Common myeloid progenitor, CD34-positive (primary cell): ENCODE measurements at regions not wholly inside any gene's neighbourhood (a gene's known extent, or its start where the extent isn't known, plus 50 kb on each side); places are given as distances from the start of the nearest gene placed in this dataset.
"Not testable (repeated sequence)": the region's sequence is repeated elsewhere in the genome, so short reads cannot be mapped to it uniquely, and the experiment has no call there.

Experiments
- CTCF ChIA-PET: fragments of 350-600 bp; sonication (Branson Sonifier 250); formaldehyde crosslinking; loops from one replicate; lab custom pipeline; 2021; ENCODE audit warnings: antibody characterized with exemption; lab: Charles Lee
- POLR2A ChIA-PET: fragments of 350-600 bp; sonication (Branson Sonifier 250); formaldehyde crosslinking; loops from one replicate; lab custom pipeline; 2021; ENCODE audit warnings: antibody characterized with exemption; lab: Charles Lee
- DNase-seq, 3 donors: peaks; one replicate each; pipeline versions ENCODE4 v3.0.0 to v3.0.0-alpha.2; 2013
- H3K27ac ChIP-seq, 2 experiments: 1 replicate in 1 of 2; 2 replicates in 1 of 2; pipeline ENCODE4 v1.7.0; 2013; ENCODE audit warnings: inconsistent platforms in 2 of 2, low read length in 2 of 2, mild to moderate bottlenecking in 2 of 2, low read depth in 1 of 2, moderate library complexity in 1 of 2; ENCODE audit not compliant: severe bottlenecking in 2 of 2, insufficient read depth in 1 of 2, poor library complexity in 1 of 2
- H3K27me3 ChIP-seq, 5 experiments: replicated peaks in 2 of 5; 1 replicate in 3 of 5; 2 replicates in 2 of 5; pipeline versions ENCODE4 v1.6.1 to v1.7.0; 2013; ENCODE audit warnings: low read length in 4 of 5, mild to moderate bottlenecking in 2 of 5, moderate library complexity in 2 of 5, inconsistent platforms in 1 of 5; ENCODE audit not compliant: insufficient read depth in 5 of 5, control insufficient read depth in 4 of 5
- H3K36me3 ChIP-seq, 4 experiments: 1 replicate in 2 of 4; 2 replicates in 2 of 4; pipeline versions ENCODE4 v1.6.1 to v1.7.0; 2013; ENCODE audit warnings: low read length in 3 of 4, control low read depth in 1 of 4, mild to moderate bottlenecking in 1 of 4; ENCODE audit not compliant: control insufficient read depth in 4 of 4, insufficient read depth in 4 of 4
- H3K4me1 ChIP-seq, 4 experiments: 1 replicate in 3 of 4; 2 replicates in 1 of 4; pipeline versions ENCODE4 v1.6.1 to v1.7.1; 2013; ENCODE audit warnings: low read length in 3 of 4, mild to moderate bottlenecking in 3 of 4, control low read depth in 1 of 4, inconsistent platforms in 1 of 4, moderate library complexity in 1 of 4; ENCODE audit not compliant: control insufficient read depth in 4 of 4, insufficient read depth in 4 of 4; ENCODE audit errors: control extremely low read depth in 1 of 4
- H3K4me3 ChIP-seq, 7 experiments: 1 replicate in 4 of 7; 2 replicates in 3 of 7; pipeline versions ENCODE4 v1.5.1 to v1.7.0; 2013; ENCODE audit warnings: mild to moderate bottlenecking in 7 of 7, low read length in 6 of 7, moderate library complexity in 6 of 7, inconsistent platforms in 2 of 7, low read depth in 2 of 7, control low read depth in 1 of 7; ENCODE audit not compliant: insufficient read depth in 4 of 7, control insufficient read depth in 1 of 7; ENCODE audit errors: extremely low read depth in 1 of 7
- H3K9me3 ChIP-seq, 5 experiments: 1 replicate in 4 of 5; 2 replicates in 1 of 5; pipeline versions ENCODE4 v1.6.1 to v1.7.1; 2013; ENCODE audit warnings: low read length in 4 of 5, mild to moderate bottlenecking in 2 of 5, inconsistent platforms in 1 of 5, low read depth in 1 of 5, moderate library complexity in 1 of 5; ENCODE audit not compliant: control insufficient read depth in 4 of 5, insufficient read depth in 2 of 5; ENCODE audit errors: control extremely low read depth in 1 of 5
- WGBS: methylation state at CpG from one replicate; pipeline ENCODE4 v1.1.5; 2013; ENCODE audit not compliant: insufficient coverage; 5-methylcytosine and 5-hydroxymethylcytosine counted together

DNA sequence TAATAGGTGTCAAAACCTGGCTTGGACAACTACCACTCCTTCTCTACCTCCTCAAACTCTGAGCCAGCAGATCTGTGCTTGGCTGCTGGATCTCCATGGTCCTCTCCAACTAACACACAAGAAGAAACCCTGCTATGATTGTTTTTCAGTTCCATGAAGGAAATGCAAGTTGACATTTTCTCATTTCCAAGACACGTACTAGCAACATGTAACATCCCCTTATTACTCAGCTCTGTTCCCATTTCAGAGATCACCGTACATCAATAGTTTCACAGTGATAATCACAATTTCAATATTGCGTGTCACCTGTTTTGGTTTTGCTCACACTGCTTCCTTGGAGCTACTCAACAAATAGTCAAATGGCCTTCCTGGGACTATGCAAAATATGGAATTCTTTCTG is 544.6 kb upstream of the DEFB115 start:
- H3K36me3 ChIP-seq, H3K27ac ChIP-seq, H3K4me3 ChIP-seq, H3K27me3 ChIP-seq, CTCF ChIA-PET, H3K4me1 ChIP-seq, DNase-seq, POLR2A ChIA-PET, H3K9me3 ChIP-seq: not testable (repeated sequence)
- WGBS = 87% methylated on average over 2 of the region's 3 CpGs

DNA sequence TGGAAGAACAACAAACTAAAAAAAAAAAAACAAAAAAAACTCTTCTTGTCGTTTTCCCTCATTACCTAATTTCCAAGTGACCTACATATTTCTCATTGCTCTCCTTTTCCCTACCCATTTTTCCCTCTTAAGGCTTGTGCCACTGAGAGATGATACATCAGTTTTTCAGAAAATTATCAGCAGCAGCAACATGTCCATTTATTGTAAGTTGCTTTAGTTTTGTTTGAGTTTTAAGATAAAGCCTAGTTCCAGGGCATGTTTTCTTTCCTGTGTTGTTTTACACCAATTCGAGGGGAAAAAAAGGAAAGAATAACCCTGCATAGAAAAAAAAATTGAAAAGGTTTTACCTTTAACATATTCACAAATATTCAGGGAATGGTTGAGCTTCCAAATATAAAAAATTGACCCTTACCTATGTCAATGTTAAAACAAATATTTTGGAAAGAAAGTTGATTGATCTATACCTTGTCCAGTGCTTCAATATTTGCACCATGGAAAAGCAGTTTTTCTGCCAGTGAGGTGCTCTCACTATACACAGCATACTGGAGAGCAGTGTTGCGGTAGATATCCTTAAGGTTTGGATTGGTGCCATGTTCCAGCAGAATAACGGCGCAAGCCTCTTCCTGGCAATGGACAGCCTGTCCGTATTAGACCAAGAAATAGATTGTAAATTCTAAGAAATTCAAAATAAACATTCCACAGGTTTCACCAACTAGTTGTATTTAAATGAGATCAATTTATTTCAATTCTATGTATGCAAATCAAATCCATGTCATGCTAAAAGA is 537.9 kb upstream of the DEFB115 start:
- H3K4me3 ChIP-seq, H3K27me3 ChIP-seq, CTCF ChIA-PET, H3K9me3 ChIP-seq, H3K4me1 ChIP-seq, H3K36me3 ChIP-seq, DNase-seq, POLR2A ChIA-PET, H3K27ac ChIP-seq: not testable (repeated sequence)
- no CpG with 5 or more reads among the region's 6 CpGs for WGBS

DNA sequence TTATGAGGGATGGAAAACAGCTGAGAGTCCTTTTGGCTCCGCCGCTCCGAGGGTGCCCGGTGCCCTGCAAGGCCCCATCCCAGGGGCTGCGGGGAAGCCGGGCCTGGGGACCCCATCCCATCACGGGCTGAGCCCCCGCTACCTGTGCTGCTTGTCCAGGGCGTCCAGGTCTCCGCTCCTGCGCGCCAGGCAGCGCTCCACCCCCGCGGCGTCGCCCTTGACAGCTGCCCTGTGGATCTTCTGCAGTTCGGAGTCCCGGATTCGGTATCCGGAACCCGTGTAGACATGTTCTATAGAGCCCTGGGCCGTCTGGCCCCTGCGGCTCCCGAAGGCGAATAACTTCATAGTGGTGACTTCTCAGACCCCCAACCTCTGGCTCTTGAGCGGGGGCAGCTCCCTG is 534.0 kb upstream of the DEFB115 start:
- DNase-seq, H3K9me3 ChIP-seq, H3K36me3 ChIP-seq, CTCF ChIA-PET, H3K4me1 ChIP-seq, POLR2A ChIA-PET, H3K27me3 ChIP-seq: not testable (repeated sequence)
- WGBS = 73% methylated on average over 15 of the region's 27 CpGs
- H3K4me3 ChIP-seq = peak overlapping the region in 6 of 7 experiments; percentile 25 to 73 (median 52)
- H3K27ac ChIP-seq = peak overlapping the region in 1 of 2 experiments; percentile 34

DNA sequence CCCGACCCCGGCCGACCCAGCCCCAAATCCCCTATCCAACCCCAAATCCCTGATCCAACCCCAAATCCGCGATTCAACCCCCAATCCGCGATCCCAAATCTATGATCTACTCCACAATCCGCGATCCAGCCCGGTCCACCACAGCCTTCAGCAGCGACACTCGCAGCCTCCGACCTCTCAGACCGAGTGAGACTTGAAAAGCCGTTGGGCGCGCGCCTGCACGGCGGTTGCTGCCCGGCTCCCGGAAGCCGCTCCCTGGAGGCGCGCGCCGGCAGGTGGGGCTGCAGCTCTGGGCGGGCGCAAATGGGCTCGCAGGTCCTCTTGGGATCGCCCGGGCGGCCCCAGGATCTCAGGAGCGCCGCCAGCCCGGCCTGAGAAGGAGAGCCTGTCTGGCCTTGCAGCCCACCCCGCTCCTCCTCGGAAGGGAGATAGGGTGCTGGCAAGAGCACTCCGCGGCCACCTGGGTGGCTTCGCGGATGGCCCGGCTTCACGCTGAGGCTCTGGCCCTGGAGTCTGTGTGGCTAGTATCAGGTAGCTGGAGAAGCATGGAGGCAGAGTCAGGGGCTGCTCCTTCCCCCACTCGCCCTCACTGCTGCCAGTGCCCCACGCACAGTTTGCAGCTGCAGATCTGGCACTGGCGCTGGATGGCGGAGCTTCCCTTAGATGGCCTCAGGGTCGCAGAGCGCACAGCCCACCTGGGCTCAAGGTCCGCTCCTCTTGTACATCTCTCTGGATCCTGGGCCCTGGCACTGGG is 533.4 kb upstream of the DEFB115 start:
- H3K27me3 ChIP-seq, H3K9me3 ChIP-seq, POLR2A ChIA-PET, H3K36me3 ChIP-seq, H3K4me1 ChIP-seq, CTCF ChIA-PET: not testable (repeated sequence)
- peak in 2 of 3 donors; percentile 18 to 64 for DNase-seq
- H3K4me3 ChIP-seq = peak overlapping the region in 6 of 7 experiments; percentile 25 to 73 (median 52)
- WGBS = 65% methylated on average over 46 of the region's 51 CpGs
- H3K27ac ChIP-seq = peak overlapping the region in 1 of 2 experiments; percentile 34

DNA sequence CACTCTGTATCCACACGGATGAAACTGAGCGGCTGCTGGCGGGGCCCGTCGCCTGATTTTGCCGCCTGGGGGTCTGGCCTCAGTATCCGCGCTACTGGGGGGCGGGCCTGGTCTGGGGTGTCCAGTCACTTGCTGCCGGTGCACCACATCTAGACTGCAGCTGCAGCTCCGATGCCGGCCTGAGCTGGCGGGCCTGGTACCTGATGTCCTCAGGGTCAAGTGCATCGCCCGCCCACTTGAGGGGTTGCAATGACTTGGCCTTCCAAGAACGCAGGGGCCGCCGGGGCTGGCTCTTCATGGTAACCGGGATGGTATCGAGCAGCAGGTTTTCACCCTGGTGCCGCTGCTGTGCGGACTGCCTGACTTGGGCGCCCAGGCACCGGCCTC is 532.8 kb upstream of the DEFB115 start:
- POLR2A ChIA-PET = not testable (repeated sequence)
- WGBS = 83% methylated on average over 22 of the region's 24 CpGs

DNA sequence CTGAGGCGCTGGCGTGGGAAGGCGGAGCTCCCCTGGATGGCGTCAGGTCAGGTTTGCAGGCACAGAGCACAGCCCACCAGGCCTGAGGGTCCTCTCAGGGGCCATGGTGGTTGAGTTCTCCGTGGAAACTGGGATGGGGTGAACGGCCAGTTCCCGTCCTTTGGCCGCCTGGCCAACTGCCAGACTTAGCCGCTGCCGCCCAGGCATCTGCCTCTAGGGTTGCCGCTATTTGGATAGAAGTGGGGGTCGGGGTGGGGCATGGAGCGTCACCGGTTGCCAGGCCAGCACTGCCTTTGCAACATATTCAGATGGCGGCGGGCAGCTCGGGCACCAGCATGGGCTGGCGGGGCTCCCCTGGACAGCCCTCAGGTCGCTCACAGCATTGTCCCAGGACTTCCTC is 532.3 kb upstream of the DEFB115 start:
- DNase-seq, CTCF ChIA-PET, H3K27me3 ChIP-seq, H3K36me3 ChIP-seq, H3K4me1 ChIP-seq, POLR2A ChIA-PET, H3K27ac ChIP-seq, H3K9me3 ChIP-seq: not testable (repeated sequence)
- WGBS = 93% methylated on average over 15 of the region's 19 CpGs
- peak overlapping the region in 2 of 7 experiments; percentile 20 to 73 for H3K4me3 ChIP-seq

More for the DNA sequence above, 532.8 kb upstream of the DEFB115 start:
- peak overlapping the region in 5 of 7 experiments; percentile 15 to 73 (median 59) for H3K4me3 ChIP-seq
- H3K36me3 ChIP-seq, H3K4me1 ChIP-seq, DNase-seq, H3K27ac ChIP-seq, H3K9me3 ChIP-seq, H3K27me3 ChIP-seq, CTCF ChIA-PET: not testable (repeated sequence)

DNA sequence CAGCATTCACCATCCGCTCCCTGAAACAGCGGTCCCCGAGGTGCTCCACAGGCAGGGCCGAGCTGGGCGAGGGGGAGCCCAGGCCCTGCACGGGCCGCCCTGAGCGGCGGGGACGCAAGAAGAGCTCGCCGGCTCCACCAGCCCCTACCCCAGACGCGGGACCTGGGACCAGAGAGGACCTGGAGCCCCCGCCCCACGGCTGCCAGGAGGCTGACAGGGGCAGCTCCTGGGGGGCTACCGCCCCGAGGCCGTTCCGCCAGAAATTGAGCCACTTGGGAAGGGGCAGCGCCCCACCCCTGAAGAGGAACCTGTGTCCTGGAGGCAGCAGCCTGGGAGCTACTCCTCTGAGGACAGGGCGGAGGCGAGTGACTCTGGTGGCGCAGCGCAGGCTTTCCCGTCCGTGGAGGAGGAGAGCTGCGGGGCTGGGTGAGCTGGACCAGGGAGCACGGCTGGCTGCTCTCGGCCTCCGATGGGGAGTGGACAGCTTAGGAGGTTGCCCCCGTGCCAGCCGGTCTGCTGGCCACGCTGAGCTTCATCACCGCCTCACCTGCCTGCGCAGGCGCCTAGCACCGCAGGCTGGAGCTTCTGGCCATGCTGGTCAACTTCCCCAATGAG is 529.1 kb upstream of the DEFB115 start:
- H3K4me3 ChIP-seq, H3K4me1 ChIP-seq, CTCF ChIA-PET, H3K27me3 ChIP-seq, H3K9me3 ChIP-seq, DNase-seq, H3K36me3 ChIP-seq, H3K27ac ChIP-seq, POLR2A ChIA-PET: not testable (repeated sequence)
- WGBS = 81% methylated on average over 20 of the region's 38 CpGs
